Left kidney (tissue), 1 donor: ENCODE measurements at regions not wholly inside any gene's neighbourhood (a gene's known extent, or its start where the extent isn't known, plus 50 kb on each side); places are given as distances from the start of the nearest gene placed in this dataset.

Source experiments
- DNase-seq: peaks from one replicate; pipeline ENCODE4 v3.0.0-alpha.2; 2013

DNA sequence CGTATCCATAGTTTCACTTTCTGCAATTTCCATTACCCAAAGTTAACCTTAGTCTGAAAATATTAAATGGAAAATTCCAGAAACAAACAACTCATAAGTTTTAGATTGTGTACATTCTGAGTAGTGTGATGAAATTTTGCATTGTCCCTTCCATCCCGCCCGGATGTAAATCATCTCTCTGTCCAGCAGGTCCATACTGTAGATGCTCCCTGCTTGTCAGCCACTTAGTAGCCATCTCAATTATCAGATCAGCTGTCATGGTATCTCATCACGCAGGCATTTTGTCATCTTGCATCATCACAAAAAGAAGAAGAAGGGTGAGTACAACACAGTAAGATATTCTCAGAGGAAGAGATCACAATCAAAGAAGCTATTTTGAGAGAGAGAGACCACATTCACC, 185.0 kb upstream of the STK17B start:
- no peak for DNase-seq

DNA sequence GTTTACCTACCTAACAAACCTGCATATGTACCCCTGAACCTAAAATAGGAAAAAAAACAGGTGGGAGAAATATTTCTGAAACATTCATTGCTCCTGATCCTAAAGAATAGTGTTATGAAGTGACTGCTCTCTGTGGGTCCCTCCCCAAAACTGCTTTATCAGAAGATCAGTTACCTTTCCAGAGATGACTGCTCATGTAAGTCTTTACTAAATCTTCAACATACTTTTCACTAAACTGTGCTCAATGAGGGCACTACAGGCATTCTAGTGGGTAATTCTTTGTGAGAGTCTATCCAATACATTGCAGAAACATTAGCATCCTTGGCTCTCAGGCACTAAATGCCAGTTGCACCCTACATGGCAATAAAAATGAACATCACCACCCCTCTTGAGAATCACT, 189.3 kb upstream of the STK17B start:
- no peak for DNase-seq

DNA sequence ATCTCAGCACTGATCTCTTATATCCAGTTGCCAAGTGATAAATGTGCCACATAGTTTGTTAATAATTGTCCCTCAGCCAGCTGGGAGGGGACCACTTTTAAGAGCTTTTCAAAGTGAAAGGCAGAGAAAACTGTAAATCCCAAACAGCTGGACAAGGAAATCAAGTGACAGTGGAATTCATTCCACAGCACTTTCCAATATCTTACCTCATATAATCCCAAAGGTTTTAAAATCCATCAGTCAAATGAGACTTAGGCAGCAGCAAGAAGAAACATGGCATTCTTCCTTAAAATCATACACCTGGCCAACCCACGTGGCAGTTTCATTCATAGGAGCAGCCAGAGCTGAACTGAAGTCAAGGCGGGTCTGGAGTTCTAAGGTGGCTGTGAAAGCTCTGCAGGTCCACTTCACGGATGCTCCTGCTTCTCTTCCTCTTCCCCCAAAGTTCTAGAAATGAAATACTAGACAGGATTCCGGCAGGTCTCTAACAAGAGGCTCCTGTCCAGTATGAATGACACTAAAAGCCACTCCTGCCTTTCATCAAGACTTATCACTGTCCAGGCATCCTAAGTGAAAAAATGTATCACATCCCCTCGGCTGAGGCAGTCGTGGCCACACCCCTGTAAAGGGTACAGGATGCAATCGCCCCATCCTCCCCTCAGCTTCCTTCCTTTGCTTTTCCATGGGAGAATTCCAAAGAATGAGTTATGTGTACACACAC, 190.4 kb upstream of the STK17B start:
- no peak for DNase-seq

DNA sequence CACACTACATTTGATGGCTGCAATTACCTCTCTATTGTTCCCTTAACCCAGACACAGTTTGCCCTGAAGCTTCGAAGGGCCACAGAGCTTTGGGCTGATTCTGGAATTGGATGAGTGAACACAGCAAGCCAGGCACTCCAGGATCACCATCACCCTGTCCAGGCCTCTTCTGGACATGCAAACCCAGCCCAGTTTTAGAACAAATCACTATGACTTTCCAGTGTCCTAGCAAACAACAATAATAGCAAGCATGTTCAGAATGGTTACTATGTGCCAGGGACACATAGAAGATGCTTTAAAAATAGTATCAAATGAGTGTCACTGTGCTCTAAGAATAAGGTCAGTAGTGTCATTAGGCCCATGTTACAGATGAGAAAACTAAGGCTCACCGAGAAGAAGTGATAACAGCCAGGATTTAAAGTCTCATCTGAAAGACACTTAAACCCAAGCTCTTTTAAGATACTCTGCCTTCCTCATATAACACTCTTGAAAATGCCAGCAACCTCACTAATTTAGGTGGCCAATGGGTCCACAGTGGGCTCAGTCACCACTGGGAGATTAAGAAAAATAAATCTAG, 191.7 kb upstream of the STK17B start:
- DNase-seq = no peak

DNA sequence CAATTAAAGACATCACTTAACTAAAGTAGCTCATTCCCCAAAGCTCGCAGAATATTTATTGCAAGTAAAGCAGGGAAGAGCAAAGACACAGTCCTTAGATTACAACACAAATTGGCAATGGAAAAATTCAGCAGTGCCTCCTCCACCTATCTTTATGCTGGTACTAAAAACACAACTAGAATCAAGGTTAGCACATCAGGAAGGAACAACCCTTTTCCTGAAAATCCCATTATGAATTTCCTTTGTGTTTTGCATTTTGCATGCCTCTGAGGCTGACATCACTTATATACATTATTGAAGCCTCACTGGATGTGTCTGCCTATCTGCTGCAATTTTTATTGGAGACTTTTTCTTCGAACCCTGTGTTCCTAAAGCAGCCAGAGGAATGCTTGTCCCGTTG, 193.8 kb upstream of the STK17B start:
- no peak for DNase-seq

DNA sequence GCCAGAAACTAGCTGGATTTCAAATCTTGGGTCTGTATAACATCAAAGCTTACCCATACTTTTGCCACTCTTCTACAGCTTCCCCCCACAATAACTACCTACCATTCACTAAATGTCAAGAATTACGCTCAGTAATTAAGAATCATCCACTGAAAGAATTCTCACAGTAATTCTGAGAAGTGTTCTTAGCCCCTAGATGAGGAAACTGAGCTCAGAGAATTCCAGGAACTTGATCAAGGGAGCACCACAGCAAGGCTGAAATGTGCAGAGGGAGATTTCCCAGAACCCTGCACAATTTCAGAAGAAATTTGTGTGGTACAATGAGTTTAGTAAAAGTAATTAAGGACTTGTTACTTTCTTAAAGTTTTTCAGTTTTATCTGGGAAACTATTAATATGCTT, 194.5 kb upstream of the STK17B start:
- no peak for DNase-seq

DNA sequence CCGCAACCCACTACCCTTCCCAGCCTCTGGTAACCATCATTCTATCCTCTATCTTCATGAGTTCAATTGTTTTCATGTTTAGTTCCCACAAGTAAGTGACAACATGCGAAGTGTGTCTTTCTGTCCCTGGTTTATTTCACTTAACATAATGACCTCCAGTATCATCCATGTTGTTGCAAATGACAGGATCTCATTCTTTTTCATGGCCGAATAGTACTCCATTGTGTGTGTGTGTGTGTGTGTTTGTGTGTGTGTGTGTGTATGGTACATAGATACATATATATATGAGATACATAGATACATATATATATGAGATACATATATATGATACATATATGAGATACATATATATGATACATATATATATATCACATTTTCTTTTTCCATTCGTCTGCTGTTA, 196.3 kb upstream of the STK17B start:
- no peak for DNase-seq

DNA sequence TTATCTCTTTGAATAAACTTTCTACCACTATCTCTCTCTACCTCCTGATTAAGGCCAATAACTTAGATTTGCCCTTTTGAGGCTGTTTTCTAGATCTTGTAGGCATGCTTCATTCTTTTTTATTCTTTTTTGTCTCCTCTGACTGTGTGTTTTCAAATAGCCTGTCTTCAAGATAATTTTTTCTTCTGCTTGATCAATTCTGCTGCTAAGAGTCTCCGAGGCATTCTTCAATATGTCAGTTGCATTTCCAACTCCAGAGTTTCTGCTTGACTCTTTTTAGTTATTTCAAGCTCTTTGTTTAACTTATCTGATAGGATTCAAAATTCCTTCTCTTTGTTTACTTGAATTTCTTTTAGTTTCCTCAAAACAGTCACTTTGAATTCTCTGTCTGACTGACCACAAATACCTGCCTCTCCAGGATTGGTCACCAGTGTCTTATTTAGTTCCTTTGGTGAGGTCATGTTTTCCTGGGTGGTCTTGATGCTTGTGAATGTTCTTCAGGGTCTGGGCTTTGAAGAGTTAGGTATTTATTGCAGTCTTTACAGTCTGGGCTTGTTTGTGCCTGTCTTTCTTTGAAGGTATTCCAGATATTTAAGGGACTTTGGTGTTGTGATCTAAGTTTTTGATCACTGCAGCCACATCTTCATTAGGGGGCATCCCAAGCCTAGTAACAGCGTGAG, 197.3 kb upstream of the STK17B start:
- no peak for DNase-seq

DNA sequence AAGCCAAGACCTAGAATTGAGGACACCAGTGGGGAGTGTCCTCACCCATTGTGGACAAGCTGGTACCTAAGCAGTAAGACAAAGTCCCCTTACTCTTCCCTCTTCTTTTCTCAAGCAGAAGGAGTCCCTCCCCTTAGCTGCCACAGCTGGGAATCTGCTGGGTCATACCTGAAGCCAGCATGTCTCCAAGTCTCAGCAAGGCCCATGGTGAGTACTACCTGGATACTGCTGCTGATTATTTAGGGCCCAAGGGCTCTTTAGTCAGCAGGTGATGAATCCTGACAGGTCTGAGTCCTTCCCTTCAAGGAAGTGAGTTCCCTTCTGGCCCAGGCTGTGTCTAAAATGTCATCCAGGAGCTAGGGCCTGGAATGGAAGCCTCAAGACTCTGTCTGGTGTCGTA, 198.6 kb upstream of the STK17B start:
- no peak for DNase-seq

DNA sequence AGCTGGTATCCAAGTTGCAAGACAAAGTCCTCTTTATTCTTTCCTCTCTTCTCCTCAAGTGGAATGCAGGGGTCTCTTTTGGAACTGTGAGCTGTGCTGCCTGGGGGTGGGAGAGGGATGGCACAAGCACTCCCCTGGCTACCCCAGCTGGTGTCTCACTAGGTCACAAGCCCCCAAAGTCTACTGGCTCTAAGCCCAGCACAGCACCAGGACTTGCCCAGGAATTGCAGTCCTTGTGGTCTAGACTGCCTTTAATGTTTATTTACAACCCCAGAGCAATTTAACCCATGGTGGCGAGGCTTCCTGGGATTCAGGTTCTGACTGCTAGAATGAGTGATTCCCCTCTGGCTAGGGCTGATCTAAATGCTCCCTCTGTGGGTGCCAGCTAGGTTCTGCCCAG, 199.0 kb upstream of the STK17B start:
- DNase-seq = no peak

DNA sequence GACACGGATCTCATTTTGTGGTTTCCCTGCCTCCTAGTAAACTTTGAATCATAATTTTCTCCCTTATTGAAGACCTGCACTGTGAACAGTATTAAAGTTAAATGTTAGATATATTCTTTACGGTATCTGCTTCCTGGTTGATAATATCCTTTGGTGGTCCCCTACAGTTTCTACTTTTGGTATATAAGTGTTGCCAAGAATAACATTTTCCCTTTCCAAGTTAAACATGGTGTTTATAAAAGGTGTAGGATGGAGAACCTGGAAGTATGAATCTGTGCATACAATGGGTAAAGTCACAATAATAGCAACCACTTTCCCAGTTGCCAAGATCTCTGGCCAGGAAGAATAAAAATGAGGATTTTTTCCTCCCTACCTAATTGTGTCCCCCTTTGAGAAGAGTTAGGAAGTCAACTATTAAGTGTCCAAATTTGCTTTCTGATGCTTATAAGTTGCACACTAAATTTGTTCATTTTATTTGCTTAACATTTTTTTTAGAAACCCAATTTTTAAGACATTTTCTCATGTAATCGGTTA, 201.0 kb upstream of the STK17B start:
- DNase-seq = no peak

DNA sequence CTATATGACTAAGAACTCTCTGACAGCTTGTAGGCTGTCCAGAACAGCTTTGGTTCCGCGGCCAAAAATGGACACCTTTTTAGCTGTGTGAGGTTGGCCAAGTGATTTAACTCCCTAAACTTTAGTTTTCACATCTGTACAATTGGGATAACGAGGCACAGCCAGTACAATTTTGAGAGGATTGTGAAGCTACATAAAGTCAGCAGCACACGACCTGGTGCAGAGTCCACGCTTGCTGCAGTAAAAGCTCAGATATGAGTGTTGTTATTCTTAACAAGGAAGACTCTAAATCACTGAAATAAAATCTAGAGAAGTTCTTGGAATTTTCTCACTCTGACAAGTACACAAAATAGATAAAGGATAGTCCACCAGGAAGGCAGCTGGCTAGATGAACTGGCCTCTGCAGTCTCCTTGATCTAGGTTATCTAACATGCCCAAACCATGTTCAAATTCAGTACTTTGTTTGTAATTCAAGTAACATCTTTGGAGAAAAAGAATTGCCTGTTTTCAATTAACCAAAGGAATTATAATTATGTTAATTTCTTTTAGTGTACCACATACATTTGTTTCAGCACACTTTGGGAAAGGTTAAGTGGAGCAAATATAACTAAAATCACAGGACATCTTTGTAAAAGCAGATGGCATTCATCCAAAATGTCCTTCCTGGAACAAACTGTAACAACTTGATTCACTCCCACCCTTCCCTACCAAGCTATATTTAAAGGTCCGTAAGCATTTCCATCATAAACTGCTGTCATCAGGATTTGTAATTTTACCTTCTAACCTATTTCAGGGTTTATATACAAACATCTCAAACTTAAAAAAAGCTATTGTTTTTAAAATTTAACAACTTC, 201.7 kb upstream of the STK17B start:
- no peak for DNase-seq

DNA sequence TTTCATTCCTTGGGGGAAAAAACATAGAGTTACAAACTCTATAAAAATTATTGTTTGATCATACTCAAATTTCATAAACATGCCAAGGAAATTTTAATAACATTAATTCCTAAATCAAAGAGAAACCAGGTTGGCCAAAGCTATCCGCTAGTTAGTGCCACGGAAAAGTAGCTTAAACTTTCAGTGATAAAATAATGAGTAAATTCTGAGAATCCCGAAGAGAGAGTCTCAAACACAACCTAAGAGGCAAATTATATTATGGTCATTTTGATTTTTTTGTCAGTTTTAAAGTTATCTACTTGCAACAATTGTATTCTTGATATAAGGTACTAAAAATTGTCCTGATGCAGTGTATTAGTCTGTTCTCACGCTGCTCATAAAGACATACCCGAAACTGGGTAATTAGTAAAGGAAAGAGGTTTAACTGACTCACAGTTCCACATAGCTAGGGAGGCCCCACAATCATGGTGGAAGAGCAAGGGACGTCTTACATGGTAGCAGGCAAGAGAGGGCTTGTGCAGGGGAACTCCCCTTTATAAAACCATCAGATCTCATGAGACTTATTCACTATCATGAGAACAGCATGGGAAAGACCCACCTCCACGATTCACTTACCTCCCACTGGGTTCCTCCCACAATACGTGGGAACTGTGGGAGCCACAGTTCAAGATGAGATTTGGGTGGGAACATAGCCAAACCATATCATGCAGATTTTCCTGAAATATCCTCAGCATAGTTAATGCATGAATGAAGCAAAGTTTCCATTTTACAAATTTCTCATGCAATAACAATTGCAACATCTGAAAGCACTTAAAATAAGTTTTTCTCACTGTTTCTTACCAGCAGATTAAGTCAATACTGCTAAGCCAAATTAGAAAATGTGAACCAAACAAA, 205.9 kb upstream of the STK17B start:
- DNase-seq = no peak

DNA sequence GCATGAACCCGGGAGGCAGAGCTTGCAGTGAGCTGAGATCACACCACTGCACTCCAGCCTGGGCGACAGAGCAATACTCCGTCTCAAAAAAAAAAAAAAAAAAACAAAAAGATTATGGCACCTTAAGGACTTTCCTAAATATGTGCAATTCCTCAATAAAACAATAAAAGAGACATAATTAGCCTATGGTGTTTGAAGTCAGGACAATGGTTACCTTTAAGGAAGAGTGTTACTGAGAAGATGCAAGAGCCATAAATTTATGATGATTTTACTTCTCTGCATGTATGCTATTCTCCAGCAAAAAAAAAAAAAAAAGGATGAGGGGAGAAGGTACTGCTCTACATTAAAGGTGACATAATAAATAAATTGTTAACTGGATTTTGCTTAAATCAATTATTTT, 208.2 kb upstream of the STK17B start:
- DNase-seq = no peak

DNA sequence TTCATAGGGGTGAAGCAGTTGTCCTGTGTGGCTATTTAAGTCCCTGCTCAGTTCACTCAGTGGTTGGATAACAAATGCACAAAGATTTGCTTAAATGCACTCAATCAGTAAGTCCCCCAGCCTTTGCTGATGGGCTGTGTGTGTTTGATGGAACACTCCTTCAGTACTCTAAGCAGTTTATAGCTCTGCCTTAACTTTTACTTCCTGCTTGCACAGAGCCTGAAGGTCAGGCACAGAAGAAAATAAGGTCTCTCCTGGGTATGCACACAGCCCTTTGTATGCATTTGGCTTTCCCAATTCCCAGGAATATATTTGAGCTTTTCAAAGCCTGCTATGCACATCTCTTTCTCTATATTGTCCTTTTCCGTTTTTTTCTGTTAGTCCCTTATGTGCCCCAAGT, 208.7 kb upstream of the STK17B start:
- DNase-seq = no peak

DNA sequence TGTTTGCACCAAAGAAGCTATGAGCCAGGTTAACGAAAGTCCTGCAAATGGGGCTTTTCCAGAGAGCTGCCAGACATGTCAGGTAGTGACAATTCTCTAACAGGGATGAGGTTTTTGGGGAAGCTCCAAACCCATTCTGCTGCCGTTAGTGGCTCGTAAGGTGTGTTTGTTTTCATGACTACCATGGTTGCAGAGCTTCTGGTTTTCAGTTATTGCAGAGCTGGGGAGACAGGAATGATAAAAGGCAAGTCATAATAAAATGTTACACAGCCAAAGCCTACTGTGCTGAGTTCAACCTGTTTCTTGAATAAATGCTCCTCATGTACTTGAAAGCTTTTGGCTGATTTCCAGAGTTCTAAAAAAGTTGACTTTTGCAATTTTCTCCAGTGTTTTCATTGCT, 209.2 kb upstream of the STK17B start:
- no peak for DNase-seq

DNA sequence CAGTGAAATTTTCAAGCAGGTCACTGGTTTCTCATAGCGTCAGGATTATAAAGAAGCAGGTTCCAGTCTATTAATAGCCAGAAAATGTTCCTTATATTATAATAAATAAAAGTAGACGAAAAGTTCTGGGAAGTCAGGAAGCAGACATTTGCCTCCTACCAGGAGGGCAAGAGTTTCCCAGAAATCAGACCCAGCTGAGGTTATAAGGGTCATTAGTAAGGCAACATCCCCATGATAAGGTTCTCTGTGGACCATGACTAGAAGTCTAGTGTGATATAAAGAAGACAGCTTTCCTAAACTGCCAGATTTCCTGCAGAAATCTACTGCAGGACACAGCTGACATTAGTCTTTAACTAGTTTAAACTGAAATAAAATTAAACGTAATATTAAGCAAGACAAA, 210.1 kb upstream of the STK17B start:
- no peak for DNase-seq

DNA sequence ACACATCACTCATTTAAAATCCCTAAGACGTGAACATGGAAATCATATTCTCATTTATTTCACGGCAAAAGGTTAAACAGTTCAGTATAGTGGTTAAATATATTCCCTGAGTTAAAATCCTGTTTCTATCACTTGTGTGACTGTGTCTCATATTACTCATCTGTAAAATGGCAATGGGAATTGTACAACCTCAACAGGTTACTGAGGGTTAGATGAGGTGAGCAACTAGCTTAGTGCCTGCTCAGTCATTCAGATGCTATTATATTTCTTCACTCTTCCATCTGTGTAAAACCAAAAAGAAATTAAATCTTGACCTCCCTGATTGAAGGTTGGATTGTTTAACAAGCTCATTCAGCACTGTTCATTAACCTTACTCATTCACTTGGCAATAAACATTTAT, 212.4 kb upstream of the STK17B start:
- no peak for DNase-seq

DNA sequence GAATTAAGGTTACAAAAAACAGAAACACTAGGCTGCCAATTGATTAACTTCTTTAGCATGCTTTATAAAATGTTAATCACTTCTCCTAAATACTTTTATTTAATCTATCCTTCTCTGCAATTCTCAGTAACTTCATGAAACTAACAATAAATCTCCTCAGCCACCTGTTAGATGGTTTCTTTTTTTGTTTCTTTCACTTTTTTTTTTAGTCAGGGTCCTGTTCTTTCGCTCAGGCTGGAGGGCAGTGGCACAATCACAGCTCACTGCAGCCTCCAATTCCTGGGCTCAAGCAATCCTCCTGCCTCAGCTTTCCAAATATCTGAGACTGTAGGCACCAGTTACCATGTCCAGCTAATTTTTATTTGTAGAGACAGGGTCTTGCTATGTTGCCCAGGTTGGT, 213.4 kb upstream of the STK17B start:
- no peak for DNase-seq

DNA sequence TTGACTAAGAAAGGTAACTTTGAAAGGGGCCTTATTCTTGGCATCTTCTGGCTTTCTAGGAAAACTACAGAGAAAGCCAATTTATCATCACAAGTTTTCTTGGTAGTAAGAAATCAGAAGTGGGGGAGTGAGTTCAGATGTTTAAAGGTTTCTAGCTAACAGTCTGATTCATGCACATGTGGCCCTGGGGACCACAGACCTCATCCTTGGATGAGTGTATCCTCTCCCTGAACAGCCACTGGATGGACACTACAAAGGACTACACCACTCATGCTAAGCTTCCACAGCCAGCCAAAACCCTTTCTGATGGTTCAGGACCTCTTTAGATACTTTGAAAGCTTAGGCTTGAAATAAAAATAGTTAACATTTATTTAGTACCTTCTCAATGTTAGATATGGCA, 218.3 kb upstream of the STK17B start:
- DNase-seq = no peak
